H7 (cell line): ENCODE measurements at regions not wholly inside any gene's neighbourhood (a gene's known extent, or its start where the extent isn't known, plus 50 kb on each side); places are given as distances from the start of the nearest gene placed in this dataset.

ENCODE experiments used
- DNase-seq: peaks from one replicate; pipeline ENCODE4 v3.0.0; 2012
- H3K27me3 ChIP-seq: 2 replicates; pipeline ENCODE4 v1.6.0; 2011; ENCODE audit warnings: mild to moderate bottlenecking, low read length; ENCODE audit not compliant: control insufficient read depth, insufficient read depth
- H3K36me3 ChIP-seq: replicated peaks from 2 replicates; pipeline ENCODE4 v1.5.1; 2011; ENCODE audit warnings: low read length; ENCODE audit not compliant: control insufficient read depth, insufficient read depth
- H3K4me3 ChIP-seq: 2 replicates; pipeline ENCODE4 v1.5.1; 2011; ENCODE audit warnings: low read depth, mild to moderate bottlenecking, control low read depth, low read length, moderate library complexity; ENCODE audit not compliant: insufficient read depth

DNA sequence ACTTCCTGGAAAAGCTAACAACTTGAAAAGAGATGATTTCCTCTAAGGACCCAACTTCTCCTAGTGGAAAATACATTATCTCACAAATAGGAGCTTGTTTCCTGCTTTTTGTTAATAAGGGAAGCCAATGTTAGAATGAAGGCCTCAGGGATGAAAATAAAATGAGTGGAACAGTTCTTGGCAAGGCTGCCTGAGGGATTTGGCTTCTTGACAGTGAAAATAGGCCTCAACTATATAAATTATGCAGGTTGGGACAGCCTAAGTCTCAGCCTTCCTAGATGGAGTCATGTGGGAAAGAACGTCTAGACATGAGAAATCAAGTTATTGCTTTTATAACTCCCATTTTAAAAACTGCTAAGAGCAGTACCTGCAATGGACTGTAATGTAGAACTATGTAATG lies 92.8 kb upstream of the FIBIN start:
- DNase-seq, result no peak
- Histone ChIP-seq H3K4me3 (no peak overlapping the region), H3K27me3 (no peaks in the 10 kb centered on the region), H3K36me3 (no peaks in the 10 kb centered on the region)

DNA sequence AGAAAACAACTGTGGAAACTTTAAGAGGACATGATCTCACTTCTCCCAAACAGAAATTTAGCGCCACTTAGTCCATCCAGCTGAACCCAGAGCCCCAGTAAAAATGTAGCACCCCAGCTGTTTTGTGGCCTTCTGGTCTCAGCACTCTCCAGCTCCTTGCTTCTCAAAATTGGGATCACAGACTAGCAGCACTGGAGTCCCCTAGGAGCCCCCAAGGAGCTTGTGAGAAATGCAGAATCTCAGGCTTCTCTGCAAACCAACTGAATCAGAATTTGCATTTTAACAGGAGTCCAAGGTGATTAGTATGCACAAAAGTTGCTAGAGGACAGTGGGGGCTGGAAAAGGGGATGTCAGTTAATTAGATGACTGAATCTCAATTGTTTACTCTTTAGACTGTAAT lies 89.8 kb upstream of the FIBIN start:
- Histone ChIP-seq H3K36me3 (no peaks in the 10 kb centered on the region), H3K4me3 (no peak overlapping the region), H3K27me3 (no peaks in the 10 kb centered on the region)
- peak; percentile 6 for DNase-seq

DNA sequence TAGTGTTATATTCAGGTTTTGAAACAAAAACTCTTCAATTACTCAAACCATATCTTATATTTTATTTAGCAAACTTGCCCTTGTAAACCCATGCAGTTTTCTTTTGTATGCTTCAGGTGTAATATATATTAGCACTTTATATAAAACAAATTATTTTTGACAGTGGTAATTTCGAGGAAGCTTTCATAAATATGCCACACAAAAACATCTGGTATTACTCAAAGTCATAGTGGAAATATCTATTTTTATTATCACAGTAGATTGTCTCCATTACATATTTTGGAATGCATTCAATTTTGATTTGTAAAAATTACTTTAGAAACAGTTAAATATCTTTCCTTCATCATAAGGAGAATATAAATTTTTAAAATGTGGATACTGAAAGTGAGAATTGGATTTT lies 89.1 kb upstream of the FIBIN start:
- no peak for DNase-seq
- no peaks in the 10 kb centered on the region for H3K27me3 ChIP-seq
- H3K36me3 ChIP-seq, result no peaks in the 10 kb centered on the region
- no peak overlapping the region for H3K4me3 ChIP-seq

- DNase-seq, result peak; percentile 2
- no peak overlapping the region for H3K4me3 ChIP-seq
- no peaks in the 10 kb centered on the region for H3K36me3 ChIP-seq
- no peaks in the 10 kb centered on the region for H3K27me3 ChIP-seq
Observed at GRCh38 chr11:26905368-26905767, 88.5 kb upstream of the FIBIN start.

- Histone ChIP-seq H3K27me3 (no peaks in the 10 kb centered on the region), H3K4me3 (no peak overlapping the region), H3K36me3 (no peaks in the 10 kb centered on the region)
- DNase-seq, result no peak
Observed at GRCh38 chr11:26909515-26909914, 84.4 kb upstream of the FIBIN start.

DNA sequence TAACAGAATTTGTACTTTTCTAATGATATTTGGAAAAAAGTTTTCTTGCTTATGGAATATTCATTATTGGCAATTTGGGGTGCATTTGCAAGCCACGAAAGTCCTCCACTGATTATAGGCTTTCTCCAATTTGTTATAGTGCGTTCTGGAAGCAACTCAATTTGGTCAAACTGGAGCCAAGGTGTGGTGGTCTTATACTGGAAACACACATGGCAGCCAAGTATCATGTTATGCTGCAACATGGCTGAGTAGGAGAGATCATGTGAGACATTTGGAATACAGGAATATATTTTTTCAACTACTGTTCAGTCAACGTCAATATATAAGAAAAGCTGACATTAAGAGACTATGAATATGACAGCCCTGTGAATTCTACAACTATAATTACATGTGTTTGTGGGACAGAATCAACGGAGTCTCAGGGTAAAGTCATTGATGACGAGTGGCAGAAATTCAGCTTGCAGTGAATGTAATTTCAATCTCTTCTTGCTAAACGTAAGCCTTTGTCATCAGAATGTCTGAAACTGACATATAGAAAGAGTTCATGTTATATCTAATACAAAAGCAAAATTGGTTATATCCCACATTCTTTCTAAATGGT lies 83.8 kb upstream of the FIBIN start:
- no peak overlapping the region for H3K4me3 ChIP-seq
- no peaks in the 10 kb centered on the region for H3K36me3 ChIP-seq
- no peak for DNase-seq
- no peaks in the 10 kb centered on the region for H3K27me3 ChIP-seq

GRCh38 chr11:26914968-26915367 lies 78.9 kb upstream of the FIBIN start:
- DNase-seq, result peak; percentile 2
- Histone ChIP-seq H3K36me3 (no peaks in the 10 kb centered on the region), H3K27me3 (no peaks in the 10 kb centered on the region), H3K4me3 (no peak overlapping the region)

DNA sequence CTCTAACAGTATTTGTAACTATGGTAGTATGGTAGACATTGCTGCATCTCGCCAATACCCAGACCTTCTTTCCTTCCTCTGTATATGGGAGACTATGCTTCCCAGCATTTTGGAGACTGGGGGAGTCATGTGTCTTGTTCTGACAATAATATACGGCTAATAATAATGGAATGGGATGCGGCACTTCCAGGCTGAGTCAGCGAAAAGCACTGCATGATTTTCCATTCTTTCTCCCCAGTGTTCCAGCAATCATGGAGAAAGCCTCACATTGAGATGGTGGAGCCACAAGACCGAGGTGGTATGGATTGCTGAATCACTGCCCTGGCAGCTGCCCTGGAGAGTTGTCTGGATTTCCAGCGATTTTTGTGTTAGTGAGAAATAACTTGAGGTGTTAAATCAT lies 77.1 kb upstream of the FIBIN start:
- Histone ChIP-seq H3K27me3 (no peaks in the 10 kb centered on the region), H3K4me3 (no peak overlapping the region)
- no peak for DNase-seq

GRCh38 chr11:26928582-26928981 lies 65.3 kb upstream of the FIBIN start:
- DNase-seq, result no peak
- Histone ChIP-seq H3K4me3 (no peak overlapping the region), H3K36me3 (no peaks in the 10 kb centered on the region), H3K27me3 (no peaks in the 10 kb centered on the region)

More for the DNA sequence above, 77.1 kb upstream of the FIBIN start:
- H3K36me3 ChIP-seq, result no peaks in the 10 kb centered on the region

DNA sequence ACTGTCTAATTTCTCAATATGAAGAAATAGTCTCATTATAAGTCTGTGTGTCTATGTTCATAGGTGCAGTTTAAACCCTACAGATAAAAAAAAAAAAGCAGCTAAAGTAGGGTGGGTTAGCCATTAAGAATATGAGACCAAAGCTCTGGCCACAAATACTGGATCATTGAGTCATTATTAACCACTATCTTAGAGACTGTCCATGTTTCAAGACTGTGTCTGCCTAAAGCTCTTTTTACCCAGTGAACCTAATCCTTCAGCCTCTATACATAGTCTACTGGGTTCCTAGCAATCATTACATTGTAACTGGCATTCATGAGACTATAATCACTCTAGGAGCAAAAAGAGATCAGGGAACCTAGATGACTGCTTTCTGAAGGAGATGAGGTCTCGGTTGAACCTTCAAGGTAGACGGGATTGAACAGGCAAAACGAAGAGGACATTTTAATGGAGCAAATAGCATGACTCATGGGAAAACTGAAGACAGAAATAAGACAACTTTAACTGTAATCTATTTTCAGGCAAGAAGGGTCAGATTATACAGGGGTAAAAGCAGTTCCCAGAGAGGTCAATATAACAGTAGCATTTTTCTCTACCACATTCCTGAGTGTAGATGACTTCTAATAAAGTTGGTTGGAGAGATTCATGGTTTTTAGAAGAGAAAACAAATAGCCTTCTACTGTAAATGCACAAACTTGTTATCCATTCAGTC lies 64.0 kb upstream of the FIBIN start:
- no peaks in the 10 kb centered on the region for H3K27me3 ChIP-seq

GRCh38 chr11:26930518-26931247 lies 63.2 kb upstream of the FIBIN start:
- DNase-seq, result no peak
- H3K27me3 ChIP-seq, result no peaks in the 10 kb centered on the region
- H3K4me3 ChIP-seq, result no peak overlapping the region
- no peaks in the 10 kb centered on the region for H3K36me3 ChIP-seq

More for the DNA sequence above, 64.0 kb upstream of the FIBIN start:
- H3K36me3 ChIP-seq, result no peaks in the 10 kb centered on the region
- no peak for DNase-seq
- H3K4me3 ChIP-seq, result no peak overlapping the region

DNA sequence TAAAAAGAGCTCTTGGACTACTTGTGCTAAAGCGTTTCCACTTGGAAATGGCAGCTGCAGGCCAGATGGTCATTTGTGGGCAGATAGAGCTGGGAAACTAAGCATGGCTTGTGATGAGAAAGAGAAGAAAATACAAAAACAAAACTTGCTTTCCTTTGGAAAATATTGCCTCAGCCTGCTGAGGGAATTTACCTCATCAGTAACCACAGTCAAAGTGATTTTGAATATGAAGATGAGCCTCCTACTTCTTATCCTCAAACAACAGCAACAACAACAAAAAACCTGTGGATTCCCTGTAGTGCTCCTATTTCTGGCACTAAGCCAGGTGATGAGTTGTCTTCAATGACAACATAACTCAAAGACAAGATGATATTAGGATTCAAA lies 62.7 kb upstream of the FIBIN start:
- H3K27me3 ChIP-seq, result no peaks in the 10 kb centered on the region
- H3K4me3 ChIP-seq, result no peak overlapping the region
- DNase-seq, result no peak
- H3K36me3 ChIP-seq, result no peaks in the 10 kb centered on the region

GRCh38 chr11:26931881-26932280 lies 62.0 kb upstream of the FIBIN start:
- Histone ChIP-seq H3K27me3 (no peaks in the 10 kb centered on the region), H3K4me3 (no peak overlapping the region), H3K36me3 (no peaks in the 10 kb centered on the region)
- DNase-seq, result no peak

GRCh38 chr11:26936109-26936508 lies 57.8 kb upstream of the FIBIN start:
- H3K4me3 ChIP-seq, result no peak overlapping the region
- no peak for DNase-seq
- no peaks in the 10 kb centered on the region for H3K36me3 ChIP-seq
- no peaks in the 10 kb centered on the region for H3K27me3 ChIP-seq

- no peak for DNase-seq
- H3K36me3 ChIP-seq, result no peaks in the 10 kb centered on the region
- H3K4me3 ChIP-seq, result no peak overlapping the region
- no peaks in the 10 kb centered on the region for H3K27me3 ChIP-seq
Observed at GRCh38 chr11:26937386-26937785, 56.5 kb upstream of the FIBIN start.
